Uterus (tissue), 2 donors: ENCODE measurements at regions not wholly inside any gene's neighbourhood (a gene's known extent, or its start where the extent isn't known, plus 50 kb on each side); places are given as distances from the start of the nearest gene placed in this dataset.

Experiments
- CTCF ChIP-seq, 4 experiments: fragments of 200-600 bp in 2 of 4; fragments of 450-650 bp in 2 of 4; sonication (generic) in 2 of 4; IDR thresholded peaks; one replicate each; pipeline ENCODE4 v1.5.1; 2016 to 2019; ENCODE audit warnings: antibody characterized with exemption in 4 of 4, mild to moderate bottlenecking in 2 of 4, moderate library complexity in 1 of 4
- POLR2A ChIP-seq, 2 donors: fragments of 450-650 bp; IDR thresholded peaks; one replicate each; pipeline ENCODE4 v1.6.1; 2016; ENCODE audit warnings: antibody characterized with exemption in 2 of 2, mild to moderate bottlenecking in 1 of 2, moderate library complexity in 1 of 2

GRCh38 chr2:226631187-226631586 lies 168.4 kb downstream of the IRS1 start:
- TF ChIP-seq CTCF (IDR thresholded peaks at IDR 0.05) (no peak), POLR2A (IDR thresholded peaks at IDR 0.05) (no peak)
